Activated B cell treated with CpG ODN at 0.5 μM for 24 hours (primary cell): ENCODE measurements at regions not wholly inside any gene's neighbourhood (a gene's known extent, or its start where the extent isn't known, plus 50 kb on each side); places are given as distances from the start of the nearest gene placed in this dataset.

ENCODE experiments used
- ATAC-seq: fragments of 200-7000 bp; cut with Tn5 transposase; one replicate; pipeline ENCODE4 v1.10.0; 2021; ENCODE audit warnings: low read depth, mild to moderate bottlenecking, moderate library complexity
- CTCF ChIA-PET: fragments of 350-600 bp; sonication (Branson Sonifier 250); formaldehyde crosslinking; loops from one replicate; lab custom pipeline; 2021; ENCODE audit warnings: antibody characterized with exemption; lab: Charles Lee
- POLR2A ChIA-PET: fragments of 350-600 bp; sonication (Branson Sonifier 250); formaldehyde crosslinking; loops from one replicate; lab custom pipeline; 2021; ENCODE audit warnings: antibody characterized with exemption; lab: Charles Lee
- DNase-seq: peaks from one replicate; pipeline ENCODE4 v3.0.0; 2022
- H3K27ac Mint-ChIP-seq: one replicate; pipeline ENCODE4 v1.8.0; 2020; ENCODE audit warnings: mixed read lengths
- H3K27me3 Mint-ChIP-seq: one replicate; pipeline ENCODE4 v1.8.0; 2021; ENCODE audit warnings: mixed read lengths
- H3K36me3 Mint-ChIP-seq: one replicate; pipeline ENCODE4 v1.8.0; 2021; ENCODE audit warnings: low read depth, mixed read lengths
- H3K4me1 Mint-ChIP-seq: one replicate; pipeline ENCODE4 v1.8.0; 2021; ENCODE audit warnings: mixed read lengths
- H3K4me3 Mint-ChIP-seq: one replicate; pipeline ENCODE4 v1.8.0; 2020; ENCODE audit warnings: mild to moderate bottlenecking, mixed read lengths
- H3K9me3 Mint-ChIP-seq: one replicate; pipeline ENCODE4 v1.8.0; 2020; ENCODE audit warnings: mixed read lengths
- CTCF ChIP-seq: fragments of 200-600 bp; IDR thresholded peaks from one replicate; pipeline ENCODE4 v1.8.0; 2022; ENCODE audit warnings: antibody characterized with exemption, mild to moderate bottlenecking
- intact Hi-C: fragments of 100-400 bp; cut with micrococcal nuclease; formaldehyde crosslinking; loops from one replicate; pipeline ENCODE4 v1.15.1; 2024

GRCh38 chr12:45658020-45658419, 71.5 kb upstream of the ARID2 start:
- Mint-ChIP-seq H3K27me3 (peaks cover 6% of the 10 kb centered on the region), H3K9me3 (no peaks in the 10 kb centered on the region), H3K4me3 (no peak overlapping the region), H3K36me3 (no peaks in the 10 kb centered on the region), H3K4me1 (peaks cover 7% of the 10 kb centered on the region), H3K27ac (no peak overlapping the region)
- DNase-seq = no peak
- TF ChIP-seq CTCF = no peak
- intact Hi-C loops = no loop called here
- CTCF ChIA-PET = no interaction called here
- ATAC-seq = no peak
- POLR2A ChIA-PET = no interaction called here

- ChIA-PET CTCF (no interaction called here), POLR2A (no interaction called here)
- Mint-ChIP-seq H3K27ac (no peak overlapping the region), H3K9me3 (no peaks in the 10 kb centered on the region), H3K4me3 (no peak overlapping the region), H3K36me3 (no peaks in the 10 kb centered on the region), H3K27me3 (peaks cover 6% of the 10 kb centered on the region), H3K4me1 (peaks cover 7% of the 10 kb centered on the region)
- TF ChIP-seq CTCF = no peak
- intact Hi-C loops = no loop called here
- DNase-seq = no peak
- no peak for ATAC-seq
These were observed 69.2 kb upstream of the ARID2 start for GRCh38 chr12:45660330-45660729.

GRCh38 chr12:45663455-45663854, 66.1 kb upstream of the ARID2 start:
- ATAC-seq = no peak
- Mint-ChIP-seq H3K4me1 (peaks cover 3% of the 10 kb centered on the region), H3K9me3 (no peaks in the 10 kb centered on the region), H3K27ac (no peak overlapping the region), H3K36me3 (no peaks in the 10 kb centered on the region), H3K4me3 (no peak overlapping the region), H3K27me3 (peaks cover 4% of the 10 kb centered on the region)
- no peak for DNase-seq
- ChIA-PET POLR2A (no interaction called here), CTCF (no interaction called here)
- intact Hi-C loops = no loop called here
- no peak for TF ChIP-seq CTCF

GRCh38 chr12:45665941-45666340, 63.6 kb upstream of the ARID2 start:
- Mint-ChIP-seq H3K27ac (no peak overlapping the region), H3K27me3 (peaks cover 2% of the 10 kb centered on the region), H3K36me3 (no peaks in the 10 kb centered on the region), H3K4me3 (no peak overlapping the region), H3K9me3 (no peaks in the 10 kb centered on the region), H3K4me1 (peaks cover 25% of the 10 kb centered on the region)
- intact Hi-C loops = no loop called here
- POLR2A ChIA-PET = no interaction called here
- DNase-seq (no peak), ATAC-seq (no peak)
- TF ChIP-seq CTCF = no peak
- CTCF ChIA-PET = no interaction called here

- no peak for ATAC-seq
- CTCF ChIA-PET = no interaction called here
These were observed 63.1 kb upstream of the ARID2 start for GRCh38 chr12:45666396-45666795.

More at GRCh38 chr12:45666396-45666795, 63.1 kb upstream of the ARID2 start:
- intact Hi-C loops = no loop called here
- no peaks in the 10 kb centered on the region for H3K36me3 Mint-ChIP-seq
- peaks cover 2% of the 10 kb centered on the region for H3K27me3 Mint-ChIP-seq
- DNase-seq = no peak
- peaks cover 27% of the 10 kb centered on the region for H3K4me1 Mint-ChIP-seq
- no peak for TF ChIP-seq CTCF
- no peak overlapping the region for H3K27ac Mint-ChIP-seq
- H3K4me3 Mint-ChIP-seq = no peak overlapping the region
- no peaks in the 10 kb centered on the region for H3K9me3 Mint-ChIP-seq
- POLR2A ChIA-PET = no interaction called here
